GM12878 (cell line): ENCODE measurements at regions not wholly inside any gene's neighbourhood (a gene's known extent, or its start where the extent isn't known, plus 50 kb on each side); places are given as distances from the start of the nearest gene placed in this dataset.

Experiments used
- ATAC-seq: fragments of 200-7000 bp; cut with Tn5 transposase; 3 replicates; pipeline ENCODE4 v1.9.1; 2020; ENCODE audit warnings: mild to moderate bottlenecking, moderate library complexity
- BruUV-seq: library from RNA; stranded (reverse); fragments of 400-500 nt; replicated peaks from 2 replicates; lab custom pipeline; 2021; lab: Mats Ljungman, UMichigan
- CTCF ChIA-PET: fragments of 300-600 bp; sonication (Branson Sonifier 250); formaldehyde crosslinking; extraction: SDS; loops from one replicate; lab custom pipeline; 2021; ENCODE audit warnings: inconsistent platforms; lab: Yijun Ruan, JAX
- POLR2A ChIA-PET: fragments of 350-600 bp; formaldehyde crosslinking; extraction: SDS; loops from one replicate; lab custom pipeline; 2021; ENCODE audit warnings: inconsistent platforms; lab: Charles Lee
- RAD21 ChIA-PET: fragments of 300-600 bp; sonication (Branson Sonifier 250); formaldehyde crosslinking; loops from one replicate; lab custom pipeline; 2023; ENCODE audit warnings: antibody characterized with exemption; ENCODE audit not compliant: unreplicated experiment; lab: Charles Lee
- SMC1A ChIA-PET: fragments of 300-600 bp; sonication (Branson Sonifier 250); formaldehyde crosslinking; loops from one replicate; lab custom pipeline; 2023; ENCODE audit not compliant: unreplicated experiment, uncharacterized antibody; lab: Charles Lee
- DNase-seq: peaks from one replicate; pipeline ENCODE4 v3.0.0-alpha.2; 2011; ENCODE audit warnings: low read depth, low spot score
- FAIRE-seq: peaks from 3 replicates; lab custom pipeline; 2011; peaks lifted over from hg19 to GRCh38; lab: Jason Lieb, UNC
- H2AFZ ChIP-seq: 2 replicates; pipeline ENCODE4 v1.6.0; 2011; ENCODE audit warnings: low read depth, low read length, control low read depth; ENCODE audit not compliant: control insufficient read depth
- H3K27ac ChIP-seq: 2 replicates; pipeline ENCODE4 v1.5.1; 2011; ENCODE audit warnings: control low read depth; ENCODE audit not compliant: control insufficient read depth, insufficient read depth
- H3K27me3 ChIP-seq, 2 experiments: replicated peaks in 1 of 2; 2 replicates each; pipeline versions ENCODE4 v1.6.0 to v1.6.1; 2011; ENCODE audit warnings: low read length in 1 of 2; ENCODE audit not compliant: control insufficient read depth in 2 of 2, insufficient read depth in 2 of 2
- H3K36me3 ChIP-seq, 2 experiments: 2 replicates each; pipeline ENCODE4 v1.5.1; 2011; ENCODE audit warnings: low read length in 1 of 2; ENCODE audit not compliant: control insufficient read depth in 2 of 2, insufficient read depth in 2 of 2
- H3K4me1 ChIP-seq: 2 replicates; pipeline ENCODE4 v1.6.1; 2011; ENCODE audit warnings: mild to moderate bottlenecking, low read length, moderate library complexity, mixed read lengths; ENCODE audit not compliant: control insufficient read depth, insufficient read depth
- H3K4me2 ChIP-seq: 2 replicates; pipeline ENCODE4 v1.6.0; 2011; ENCODE audit warnings: control low read depth; ENCODE audit not compliant: control insufficient read depth, insufficient read depth
- H3K4me3 ChIP-seq: fragments of 200-600 bp; sonication (generic); 2 replicates; pipeline ENCODE4 v1.5.1; 2016
- H3K79me2 ChIP-seq: 2 replicates; pipeline ENCODE4 v1.6.0; 2011; ENCODE audit warnings: low read length; ENCODE audit not compliant: control insufficient read depth, insufficient read depth
- H3K9ac ChIP-seq: 2 replicates; pipeline ENCODE4 v1.8.0; 2011; ENCODE audit warnings: low read length, control low read depth, mixed read lengths; ENCODE audit not compliant: control insufficient read depth, insufficient read depth
- H3K9me3 ChIP-seq: replicated peaks from 3 replicates; pipeline ENCODE4 v1.5.1; 2011; ENCODE audit warnings: mild to moderate bottlenecking, low read length; ENCODE audit not compliant: control insufficient read depth, insufficient read depth
- H4K20me1 ChIP-seq: 2 replicates; pipeline ENCODE4 v1.6.0; 2011; ENCODE audit not compliant: control insufficient read depth, insufficient read depth
- CREB1 ChIP-seq: IDR thresholded peaks from 2 replicates; pipeline ENCODE4 v1.6.1; 2012; ENCODE audit warnings: low read depth, mild to moderate bottlenecking, inconsistent platforms
- POLR2AphosphoS5 ChIP-seq: IDR thresholded peaks from 2 replicates; pipeline ENCODE4 v1.6.1; 2011; ENCODE audit warnings: mild to moderate bottlenecking, low read length, inconsistent platforms
- WGBS: methylation state at CpG from one replicate; pipeline ENCODE4 v1.1.6; 2016; ENCODE audit warnings: low lambda C conversion rate; ENCODE audit not compliant: insufficient replicate concordance, insufficient coverage; ENCODE audit errors: missing lambda C conversion rate; 5-methylcytosine and 5-hydroxymethylcytosine counted together
- in situ Hi-C: fragments of 300-500 bp; cut with MboI; formaldehyde crosslinking; loops from 9 replicates; pipeline ENCODE4 v1.14.3; 2018; ENCODE audit warnings: mixed read lengths
- intact Hi-C: fragments of 100-400 bp; cut with micrococcal nuclease; formaldehyde crosslinking; loops from one replicate; pipeline ENCODE4 v1.14.2; 2022; ENCODE audit not compliant: unreplicated experiment
- TF ChIP-seq, protein P1 (sequence below): IDR thresholded peaks from 2 replicates; pipeline ENCODE4 v1.6.1; 2012; ENCODE audit warnings: low read depth, low read length, improper control_type of control experiment
- TF ChIP-seq, protein P2 (sequence below): fragments of 450-650 bp; formaldehyde crosslinking; IDR thresholded peaks from 2 replicates; pipeline ENCODE4 v1.4.0; 2020; ENCODE audit warnings: mild to moderate bottlenecking, moderate library complexity

DNA sequence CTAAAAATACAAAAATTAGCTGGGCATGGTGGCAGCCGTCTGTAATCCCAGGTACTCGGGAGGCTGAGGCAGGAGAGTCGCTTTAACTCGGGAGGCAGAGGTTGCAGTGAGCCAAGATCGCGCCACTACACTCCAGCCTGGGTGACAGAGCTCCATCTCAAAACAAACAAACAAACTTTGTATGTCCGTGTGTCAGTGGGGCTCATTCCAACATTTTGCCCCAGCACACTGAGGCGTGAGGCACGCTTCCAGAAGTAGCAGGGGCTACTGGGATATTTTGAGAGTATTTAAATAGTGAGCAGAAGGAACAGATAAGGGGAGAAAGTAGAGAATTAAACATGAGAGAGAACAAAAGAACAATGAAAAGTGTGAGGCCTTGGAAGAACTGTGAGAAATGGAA lies 83.3 kb upstream of the TANK start:
- Histone ChIP-seq H3K79me2 (no peaks in the 10 kb centered on the region; the same call in 1 of the 2 replicates), H3K27ac (peak overlapping the region; percentile 71; the same call in 1 of the 2 replicates), H3K4me2 (peak overlapping the region; percentile 90), H3K9ac (no peak overlapping the region), H3K9me3 (no peaks in the 10 kb centered on the region; the same call in 2 of the 3 replicates), H2AFZ (no peak overlapping the region), H3K4me3 (no peak overlapping the region), H3K4me1 (peaks cover 20% of the 10 kb centered on the region), H3K27me3 (no peaks in the 10 kb centered on the region), H3K36me3 (no peaks in the 10 kb centered on the region), H4K20me1 (no peaks in the 10 kb centered on the region)
- no peak for DNase-seq
- ATAC-seq = no peak
- no TSS peak for BruUV-seq
- ChIA-PET CTCF (interaction anchor here (0.9 to 5.7 kb wide), 5 partner anchors 9 to 61 kb away, joined by 3 to 62 read pairs (median 7); no protein-coding TSS in a partner anchor), POLR2A (interaction anchor here (1.1 to 1.4 kb wide), 2 partner anchors 27 to 62 kb away, joined by 4 to 7 read pairs; no protein-coding TSS in a partner anchor), SMC1A (interaction anchor here (0.8 to 6.3 kb wide), 10 partner anchors 12 to 89 kb away, joined by 3 to 89 read pairs (median 4); no protein-coding TSS in a partner anchor), RAD21 (interaction anchor here (1.6 to 4.6 kb wide), 3 partner anchors 12 to 27 kb away, joined by 4 to 23 read pairs (median 20); no protein-coding TSS in a partner anchor)
- in situ Hi-C loops (no loop called here), intact Hi-C loops (loop anchor here (1.0 to 5.0 kb wide), 5 partner anchors 27 to 310 kb away; no protein-coding TSS in a partner anchor)
- WGBS = 93% methylated on average over 9 of the region's 9 CpGs
- TF ChIP-seq, protein P1, sequence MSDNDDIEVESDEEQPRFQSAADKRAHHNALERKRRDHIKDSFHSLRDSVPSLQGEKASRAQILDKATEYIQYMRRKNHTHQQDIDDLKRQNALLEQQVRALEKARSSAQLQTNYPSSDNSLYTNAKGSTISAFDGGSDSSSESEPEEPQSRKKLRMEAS = no peak
- no peak for TF ChIP-seq POLR2AphosphoS5
- TF ChIP-seq, protein P2, sequence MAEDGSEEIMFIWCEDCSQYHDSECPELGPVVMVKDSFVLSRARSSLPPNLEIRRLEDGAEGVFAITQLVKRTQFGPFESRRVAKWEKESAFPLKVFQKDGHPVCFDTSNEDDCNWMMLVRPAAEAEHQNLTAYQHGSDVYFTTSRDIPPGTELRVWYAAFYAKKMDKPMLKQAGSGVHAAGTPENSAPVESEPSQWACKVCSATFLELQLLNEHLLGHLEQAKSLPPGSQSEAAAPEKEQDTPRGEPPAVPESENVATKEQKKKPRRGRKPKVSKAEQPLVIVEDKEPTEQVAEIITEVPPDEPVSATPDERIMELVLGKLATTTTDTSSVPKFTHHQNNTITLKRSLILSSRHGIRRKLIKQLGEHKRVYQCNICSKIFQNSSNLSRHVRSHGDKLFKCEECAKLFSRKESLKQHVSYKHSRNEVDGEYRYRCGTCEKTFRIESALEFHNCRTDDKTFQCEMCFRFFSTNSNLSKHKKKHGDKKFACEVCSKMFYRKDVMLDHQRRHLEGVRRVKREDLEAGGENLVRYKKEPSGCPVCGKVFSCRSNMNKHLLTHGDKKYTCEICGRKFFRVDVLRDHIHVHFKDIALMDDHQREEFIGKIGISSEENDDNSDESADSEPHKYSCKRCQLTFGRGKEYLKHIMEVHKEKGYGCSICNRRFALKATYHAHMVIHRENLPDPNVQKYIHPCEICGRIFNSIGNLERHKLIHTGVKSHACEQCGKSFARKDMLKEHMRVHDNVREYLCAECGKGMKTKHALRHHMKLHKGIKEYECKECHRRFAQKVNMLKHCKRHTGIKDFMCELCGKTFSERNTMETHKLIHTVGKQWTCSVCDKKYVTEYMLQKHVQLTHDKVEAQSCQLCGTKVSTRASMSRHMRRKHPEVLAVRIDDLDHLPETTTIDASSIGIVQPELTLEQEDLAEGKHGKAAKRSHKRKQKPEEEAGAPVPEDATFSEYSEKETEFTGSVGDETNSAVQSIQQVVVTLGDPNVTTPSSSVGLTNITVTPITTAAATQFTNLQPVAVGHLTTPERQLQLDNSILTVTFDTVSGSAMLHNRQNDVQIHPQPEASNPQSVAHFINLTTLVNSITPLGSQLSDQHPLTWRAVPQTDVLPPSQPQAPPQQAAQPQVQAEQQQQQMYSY (CRISPR knock-in tag) = 0 out of 2 replicates have a peak, but pooled peaks have one; percentile 9
- TF ChIP-seq CREB1 = no peak
- FAIRE-seq = no peak
